HG03280 (cell line): ENCODE measurements at regions not wholly inside any gene's neighbourhood (a gene's known extent, or its start where the extent isn't known, plus 50 kb on each side); places are given as distances from the start of the nearest gene placed in this dataset.
"Not testable (repeated sequence)": the region's sequence is repeated elsewhere in the genome, so short reads cannot be mapped to it uniquely, and the experiment has no call there.

Experiments used
- ATAC-seq: cut with Tn5 transposase; IDR thresholded peaks from one replicate; pipeline ENCODE4 v1.9.1; 2021; ENCODE audit warnings: mild to moderate bottlenecking, moderate library complexity; ENCODE audit not compliant: unreplicated experiment

- ATAC-seq, result no peak
Observed at GRCh38 chr4:177494791-177495190, 52.6 kb upstream of the AGA start.

- ATAC-seq, result not testable (repeated sequence)
Observed at GRCh38 chr4:177495626-177496025, 53.4 kb upstream of the AGA start.

- ATAC-seq, result no peak
Observed at GRCh38 chr4:177499537-177499936, 57.3 kb upstream of the AGA start.

- no peak for ATAC-seq
Observed at GRCh38 chr4:177505171-177505615, 63.0 kb upstream of the AGA start.

- no peak for ATAC-seq
Observed at GRCh38 chr4:177508662-177509061, 66.4 kb upstream of the AGA start.

GRCh38 chr4:177509226-177509745, 67.0 kb upstream of the AGA start:
- ATAC-seq, result no peak

- no peak for ATAC-seq
Observed at GRCh38 chr4:177511611-177512010, 69.4 kb upstream of the AGA start.

- no peak for ATAC-seq
Observed at GRCh38 chr4:177512646-177513045, 70.4 kb upstream of the AGA start.

- ATAC-seq, result no peak
Observed at GRCh38 chr4:177517862-177518261, 75.6 kb upstream of the AGA start.

GRCh38 chr4:177519481-177520260, 77.4 kb upstream of the AGA start:
- ATAC-seq, result no peak

GRCh38 chr4:177528620-177529019, 86.4 kb upstream of the AGA start:
- ATAC-seq, result no peak

- ATAC-seq, result no peak
Observed at GRCh38 chr4:177530561-177530960, 88.3 kb upstream of the AGA start.

GRCh38 chr4:177532358-177532757, 90.1 kb upstream of the AGA start:
- ATAC-seq, result no peak

- not testable (repeated sequence) for ATAC-seq
Observed at GRCh38 chr4:177534841-177535240, 92.6 kb upstream of the AGA start.

- ATAC-seq, result no peak
Observed at GRCh38 chr4:177546745-177547144, 104.5 kb upstream of the AGA start.

- ATAC-seq, result no peak
Observed at GRCh38 chr4:177547985-177548384, 105.7 kb upstream of the AGA start.

- ATAC-seq, result no peak
Observed at GRCh38 chr4:177555007-177555574, 112.9 kb upstream of the AGA start.

GRCh38 chr4:177557416-177557815, 115.2 kb upstream of the AGA start:
- no peak for ATAC-seq

- ATAC-seq, result no peak
Observed at GRCh38 chr4:177558995-177559394, 116.8 kb upstream of the AGA start.

GRCh38 chr4:177562163-177562562, 119.9 kb upstream of the AGA start:
- no peak for ATAC-seq

- ATAC-seq, result no peak
Observed at GRCh38 chr4:177562859-177563258, 120.6 kb upstream of the AGA start.

- no peak for ATAC-seq
Observed at GRCh38 chr4:177566691-177567090, 124.5 kb upstream of the AGA start.
